HepG2 (cell line): ENCODE measurements at regions not wholly inside any gene's neighbourhood (a gene's known extent, or its start where the extent isn't known, plus 50 kb on each side); places are given as distances from the start of the nearest gene placed in this dataset.

Source experiments
- ATAC-seq: fragments of 200-7000 bp; cut with Tn5 transposase; 3 replicates; pipeline ENCODE4 v1.9.1; 2020; ENCODE audit warnings: mild to moderate bottlenecking, moderate library complexity
- BruUV-seq: library from RNA; stranded (reverse); fragments of 400-500 nt; replicated peaks from 2 replicates; lab custom pipeline; 2021; lab: Mats Ljungman, UMichigan
- CTCF ChIA-PET: fragments of 300-600 bp; formaldehyde crosslinking; extraction: SDS; loops from one replicate; lab custom pipeline; 2021; ENCODE audit warnings: low total read pairs, inconsistent platforms, low intra/inter-chr PET ratio; lab: Yijun Ruan, JAX
- POLR2A ChIA-PET: fragments of 350-600 bp; sonication (Branson Sonifier 250); formaldehyde crosslinking; loops from one replicate; lab custom pipeline; 2020; ENCODE audit warnings: antibody characterized with exemption, inconsistent platforms; lab: Yijun Ruan, JAX
- DNase-seq: peaks from one replicate; pipeline ENCODE4 v3.0.0-alpha.2; 2015; ENCODE audit warnings: low spot score
- FAIRE-seq: peaks from 3 replicates; lab custom pipeline; 2011; peaks lifted over from hg19 to GRCh38; lab: Jason Lieb, UNC
- H2AFZ ChIP-seq: one replicate; pipeline ENCODE4 v1.6.1; 2011; ENCODE audit warnings: low read length, inconsistent platforms
- H3K27ac ChIP-seq: fragments of 300-600 bp; 3 replicates; pipeline ENCODE4 v1.8.0; 2011; ENCODE audit warnings: mixed run types, mild to moderate bottlenecking, mixed read lengths, low read length, inconsistent platforms; ENCODE audit not compliant: insufficient read depth; ENCODE audit errors: extremely low read length
- H3K27me3 ChIP-seq, 2 experiments: fragments of 200-600 bp in 1 of 2; 2 replicates in 1 of 2; 3 replicates in 1 of 2; pipeline versions ENCODE4 v1.6.0 to v1.8.0; 2011; ENCODE audit warnings: low read length in 2 of 2, mild to moderate bottlenecking in 2 of 2, moderate library complexity in 2 of 2, inconsistent platforms in 1 of 2; ENCODE audit not compliant: insufficient read depth in 2 of 2, control insufficient read depth in 1 of 2
- H3K36me3 ChIP-seq, 2 experiments: fragments of 200-600 bp in 1 of 2; replicated peaks in 1 of 2; 2 replicates in 1 of 2; 3 replicates in 1 of 2; pipeline versions ENCODE4 v1.5.1 to v1.8.0; 2011; ENCODE audit warnings: low read length in 2 of 2, inconsistent platforms in 1 of 2; ENCODE audit not compliant: insufficient read depth in 2 of 2, control insufficient read depth in 1 of 2
- H3K4me1 ChIP-seq: 2 replicates; pipeline ENCODE4 v1.5.1; 2012; ENCODE audit warnings: low read length, inconsistent platforms; ENCODE audit not compliant: insufficient read depth
- H3K4me2 ChIP-seq: 2 replicates; pipeline ENCODE4 v1.6.0; 2011; ENCODE audit warnings: low read depth, low read length, inconsistent platforms
- H3K4me3 ChIP-seq, 3 experiments: fragments of 200-600 bp in 1 of 3; sonication (generic), shearing (Covaris generic) in 1 of 3; replicated peaks in 1 of 3; 2 replicates each; pipeline ENCODE4 v1.5.1; 2011 to 2016; ENCODE audit warnings: low read length in 3 of 3, inconsistent platforms in 2 of 3, low read depth in 2 of 3, mild to moderate bottlenecking in 2 of 3, control low read depth in 1 of 3, mixed read lengths in 1 of 3; ENCODE audit not compliant: insufficient read depth in 1 of 3
- H3K79me2 ChIP-seq: one replicate; pipeline ENCODE4 v1.6.1; 2011; ENCODE audit warnings: low read length, inconsistent platforms; ENCODE audit not compliant: insufficient read depth
- H3K9ac ChIP-seq: 2 replicates; pipeline ENCODE4 v1.6.0; 2011; ENCODE audit warnings: mild to moderate bottlenecking, low read depth, low read length, inconsistent platforms; ENCODE audit not compliant: insufficient read depth
- H3K9me3 ChIP-seq: 2 replicates; pipeline ENCODE4 v1.5.1; 2012; ENCODE audit warnings: mild to moderate bottlenecking, low read length
- H4K20me1 ChIP-seq: 2 replicates; pipeline ENCODE4 v1.6.0; 2011; ENCODE audit warnings: inconsistent platforms, mild to moderate bottlenecking, low read length, moderate library complexity; ENCODE audit not compliant: insufficient read depth
- EEA1 ChIP-seq: sonication (generic); formaldehyde crosslinking; IDR thresholded peaks from 2 replicates; pipeline ENCODE4 v1.5.1; 2020; ENCODE audit warnings: mild to moderate bottlenecking, missing genetic modification reagents, borderline replicate concordance
- EHMT2 ChIP-seq: fragments of 200-600 bp; sonication (generic); IDR thresholded peaks from 2 replicates; pipeline ENCODE4 v1.7.0; 2017; ENCODE audit warnings: antibody characterized with exemption, low read depth, low read length, borderline replicate concordance
- GTF2F1 ChIP-seq: fragments of 150-350 bp; IDR thresholded peaks from 2 replicates; pipeline ENCODE4 v1.6.1; 2014; ENCODE audit warnings: low read length
- NFIB ChIP-seq: sonication (generic); formaldehyde crosslinking; IDR thresholded peaks from 2 replicates; pipeline ENCODE4 v1.9.0; 2021; ENCODE audit warnings: missing genetic modification reagents, mild to moderate bottlenecking, borderline replicate concordance
- SMARCC2 ChIP-seq: fragments of 450-650 bp; IDR thresholded peaks from 2 replicates; pipeline ENCODE4 v1.6.1; 2017; ENCODE audit warnings: antibody characterized with exemption, mild to moderate bottlenecking
- THAP11 ChIP-seq: IDR thresholded peaks from 2 replicates; pipeline ENCODE4 v1.6.1; 2016; ENCODE audit warnings: missing biosample characterization, missing genetic modification reagents
- ZFY ChIP-seq: sonication (generic); formaldehyde crosslinking; IDR thresholded peaks from 2 replicates; pipeline ENCODE4 v1.4.0; 2020; ENCODE audit warnings: missing genetic modification reagents
- ZNF274 ChIP-seq: sonication (generic); formaldehyde crosslinking; IDR thresholded peaks from 2 replicates; pipeline ENCODE4 v1.5.1; 2020; ENCODE audit warnings: mild to moderate bottlenecking, missing genetic modification reagents
- ZNF550 ChIP-seq: sonication (generic); formaldehyde crosslinking; IDR thresholded peaks from 2 replicates; pipeline ENCODE4 v1.4.0; 2020; ENCODE audit warnings: mild to moderate bottlenecking, missing genetic modification reagents, borderline replicate concordance
- ZNF615 ChIP-seq: sonication (generic); formaldehyde crosslinking; IDR thresholded peaks from 2 replicates; pipeline ENCODE4 v1.5.0; 2020; ENCODE audit warnings: mild to moderate bottlenecking, missing genetic modification reagents, borderline replicate concordance
- ZNF737 ChIP-seq: sonication (generic); formaldehyde crosslinking; IDR thresholded peaks from 2 replicates; pipeline ENCODE4 v1.5.0; 2020; ENCODE audit warnings: missing genetic modification reagents, mild to moderate bottlenecking, borderline replicate concordance
- ZNF761 ChIP-seq: sonication (generic); formaldehyde crosslinking; conservative IDR thresholded peaks from 2 replicates; pipeline ENCODE4 v1.4.0; 2020; ENCODE audit warnings: mild to moderate bottlenecking, missing genetic modification reagents
- WGBS: methylation state at CpG from one replicate; pipeline ENCODE4 v1.1.6; 2017; ENCODE audit warnings: low lambda C conversion rate; 5-methylcytosine and 5-hydroxymethylcytosine counted together
- in situ Hi-C: cut with HindIII; loops from 2 replicates; pipeline ENCODE4 v1.10.0; 2017; ENCODE audit warnings: low pct_unique_long_range_greater_than_20kb; ENCODE audit not compliant: extremely low pct_ligation_motif_present
- intact Hi-C: fragments of 100-400 bp; cut with micrococcal nuclease; formaldehyde crosslinking; loops from one replicate; pipeline ENCODE4 v1.10.0; 2022; ENCODE audit not compliant: unreplicated experiment
- TF ChIP-seq, protein P1 (sequence below): sonication (generic); formaldehyde crosslinking; IDR thresholded peaks from 2 replicates; pipeline ENCODE4 v1.5.1; 2020; ENCODE audit warnings: missing genetic modification reagents, mild to moderate bottlenecking, borderline replicate concordance
- TF ChIP-seq, protein P2 (sequence below): sonication (generic); formaldehyde crosslinking; IDR thresholded peaks from 2 replicates; pipeline ENCODE4 v1.5.1; 2020; ENCODE audit warnings: mild to moderate bottlenecking, missing genetic modification reagents

DNA sequence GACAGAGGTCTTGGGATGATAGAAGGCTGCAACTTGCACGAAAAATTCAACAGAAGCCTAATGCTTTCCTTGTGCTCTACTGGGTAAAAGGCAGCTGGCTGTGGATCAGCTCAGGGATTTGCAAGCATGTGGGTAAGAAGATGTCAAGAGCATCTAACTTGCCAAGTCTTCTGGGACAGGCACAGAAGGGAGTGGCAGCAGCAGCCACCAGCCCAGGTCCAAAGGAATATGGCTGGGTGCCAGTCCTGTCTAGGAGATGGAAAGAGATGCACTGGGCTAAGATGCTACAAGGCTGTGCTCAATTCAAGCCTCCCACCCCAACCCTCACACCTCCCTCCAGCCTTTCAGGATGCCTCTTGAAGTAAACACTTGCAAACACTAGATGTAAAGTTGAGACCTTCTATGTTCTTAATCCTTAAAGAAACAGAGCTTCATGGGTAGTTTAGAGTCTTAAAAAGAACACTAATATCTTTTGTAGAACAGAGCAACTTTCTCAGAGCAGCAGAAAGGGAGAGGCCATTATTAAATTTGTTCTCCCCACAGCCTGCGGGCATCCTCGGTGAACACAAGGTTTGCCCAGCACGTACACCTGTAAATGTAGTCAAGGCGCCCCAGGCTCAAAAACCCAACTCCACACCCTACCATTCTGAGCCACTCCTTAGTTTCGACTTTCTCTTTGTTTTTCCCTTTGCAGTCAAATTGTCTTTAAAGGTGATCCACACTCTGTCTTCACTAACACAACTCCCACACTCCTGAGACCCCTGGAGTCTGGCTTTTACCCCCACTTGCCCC, 64.6 kb upstream of the BCAR3 start:
- Histone ChIP-seq H3K27me3 (no peaks in the 10 kb centered on the region), H3K9ac (no peak overlapping the region), H3K36me3 (no peaks in the 10 kb centered on the region), H3K9me3 (peaks cover 5% of the 10 kb centered on the region; the same call in 1 of the 2 replicates), H3K4me2 (no peak overlapping the region), H3K4me1 (peaks cover 40% of the 10 kb centered on the region), H4K20me1 (no peaks in the 10 kb centered on the region), H2AFZ (no peak overlapping the region), H3K4me3 (no peak overlapping the region), H3K79me2 (no peaks in the 10 kb centered on the region), H3K27ac (no peak overlapping the region)
- WGBS, result 61% methylated on average over 6 of the region's 6 CpGs
- no TSS peak for BruUV-seq
- ChIA-PET CTCF (no interaction called here), POLR2A (no interaction called here)
- no peak for ATAC-seq
- no peak for FAIRE-seq
- TF ChIP-seq ZNF615 (CRISPR knock-in tag), result no peak
- no peak for TF ChIP-seq ZNF274 (CRISPR knock-in tag)
- TF ChIP-seq GTF2F1, result no peak
- no peak for TF ChIP-seq ZFY (CRISPR knock-in tag)
- TF ChIP-seq ZNF761 (CRISPR knock-in tag), result no peak
- no peak for TF ChIP-seq NFIB (CRISPR knock-in tag)
- no peak for TF ChIP-seq THAP11 (CRISPR knock-in tag)
- TF ChIP-seq ZNF550, result no peak
- intact Hi-C loops, result no loop called here
- no peak for DNase-seq
- in situ Hi-C loops, result no loop called here

GRCh38 chr1:93744299-93744988, 62.8 kb upstream of the BCAR3 start:
- BruUV-seq, result no TSS peak
- Histone ChIP-seq H3K79me2 (no peaks in the 10 kb centered on the region), H4K20me1 (no peaks in the 10 kb centered on the region), H3K9ac (no peak overlapping the region), H3K9me3 (peaks cover 5% of the 10 kb centered on the region; the same call in 1 of the 2 replicates), H3K4me2 (no peak overlapping the region), H3K4me1 (peaks cover 39% of the 10 kb centered on the region), H3K27me3 (no peaks in the 10 kb centered on the region), H3K27ac (no peak overlapping the region), H3K4me3 (no peak overlapping the region), H2AFZ (no peak overlapping the region), H3K36me3 (no peaks in the 10 kb centered on the region)
- in situ Hi-C loops, result no loop called here
- no peak for FAIRE-seq
- intact Hi-C loops, result no loop called here
- CTCF ChIA-PET, result no interaction called here
- no peak for DNase-seq
- WGBS, result 59% methylated on average over 7 of the region's 7 CpGs
- no peak for ATAC-seq
- POLR2A ChIA-PET, result no interaction called here
- TF ChIP-seq EHMT2 (no peak), SMARCC2 (no peak), THAP11 (CRISPR knock-in tag) (no peak), ZNF737 (CRISPR knock-in tag) (no peak), EEA1 (CRISPR knock-in tag) (no peak)
- TF ChIP-seq, protein P1, sequence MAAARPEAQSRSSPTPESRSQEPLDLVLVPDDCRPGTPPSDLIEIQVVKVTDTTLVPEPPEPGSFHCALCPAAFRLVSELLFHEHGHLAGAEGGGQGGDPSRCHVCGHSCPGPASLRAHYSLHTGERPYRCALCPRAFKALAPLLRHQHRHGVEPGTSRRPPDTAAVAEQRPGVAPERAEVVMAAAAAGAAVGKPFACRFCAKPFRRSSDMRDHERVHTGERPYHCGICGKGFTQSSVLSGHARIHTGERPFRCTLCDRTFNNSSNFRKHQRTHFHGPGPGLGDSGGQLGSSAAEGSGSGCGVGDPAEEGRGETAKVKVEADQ (CRISPR knock-in tag), result no peak
- TF ChIP-seq, protein P2, sequence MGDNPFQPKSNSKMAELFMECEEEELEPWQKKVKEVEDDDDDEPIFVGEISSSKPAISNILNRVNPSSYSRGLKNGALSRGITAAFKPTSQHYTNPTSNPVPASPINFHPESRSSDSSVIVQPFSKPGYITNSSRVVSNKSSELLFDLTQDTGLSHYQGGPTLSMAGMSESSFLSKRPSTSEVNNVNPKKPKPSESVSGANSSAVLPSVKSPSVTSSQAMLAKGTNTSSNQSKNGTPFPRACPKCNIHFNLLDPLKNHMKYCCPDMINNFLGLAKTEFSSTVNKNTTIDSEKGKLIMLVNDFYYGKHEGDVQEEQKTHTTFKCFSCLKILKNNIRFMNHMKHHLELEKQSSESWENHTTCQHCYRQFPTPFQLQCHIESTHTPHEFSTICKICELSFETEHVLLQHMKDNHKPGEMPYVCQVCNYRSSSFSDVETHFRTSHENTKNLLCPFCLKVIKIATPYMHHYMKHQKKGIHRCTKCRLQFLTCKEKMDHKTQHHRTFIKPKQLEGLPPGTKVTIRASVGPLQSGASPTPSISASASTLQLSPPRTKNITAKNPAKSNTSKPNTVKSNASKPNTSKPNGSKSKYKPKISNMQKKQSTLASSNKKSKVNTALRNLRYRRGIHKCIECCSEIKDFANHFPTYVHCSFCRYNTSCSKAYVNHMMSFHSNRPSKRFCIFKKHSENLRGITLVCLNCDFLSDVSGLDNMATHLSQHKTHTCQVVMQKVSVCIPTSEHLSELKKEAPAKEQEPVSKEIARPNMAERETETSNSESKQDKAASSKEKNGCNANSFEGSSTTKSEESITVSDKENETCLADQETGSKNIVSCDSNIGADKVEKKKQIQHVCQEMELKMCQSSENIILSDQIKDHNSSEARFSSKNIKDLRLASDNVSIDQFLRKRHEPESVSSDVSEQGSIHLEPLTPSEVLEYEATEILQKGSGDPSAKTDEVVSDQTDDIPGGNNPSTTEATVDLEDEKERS (CRISPR knock-in tag), result no peak
